K562 (cell line): ENCODE measurements at regions not wholly inside any gene's neighbourhood (a gene's known extent, or its start where the extent isn't known, plus 50 kb on each side); places are given as distances from the start of the nearest gene placed in this dataset.

Experiments used
- ATAC-seq: fragments of 200-7000 bp; cut with Tn5 transposase; 3 replicates; pipeline ENCODE4 v1.9.1; 2020; ENCODE audit warnings: moderate library complexity
- BruUV-seq: library from RNA; stranded (reverse); fragments of 400-500 nt; replicated peaks from 2 replicates; lab custom pipeline; 2021; lab: Mats Ljungman, UMichigan
- CTCF ChIA-PET: fragments of 300-600 bp; formaldehyde crosslinking; extraction: SDS; loops from one replicate; lab custom pipeline; 2021; ENCODE audit warnings: low intra/inter-chr PET ratio; lab: Yijun Ruan, JAX
- POLR2A ChIA-PET: fragments of 300-600, 350-650 bp; sonication (Branson Sonifier 250); formaldehyde crosslinking; extraction: SDS; loops from one replicate; lab custom pipeline; 2021; ENCODE audit warnings: antibody characterized with exemption, inconsistent platforms; lab: Yijun Ruan, JAX
- DNase-seq, 4 experiments: peaks; one replicate each; pipeline versions ENCODE4 v3.0.0 to v3.0.0-alpha.2; 2011 to 2018; ENCODE audit warnings: low spot score in 3 of 4, mixed read lengths in 3 of 4; ENCODE audit errors: extremely low read depth in 1 of 4
- FAIRE-seq: peaks from 2 replicates; lab custom pipeline; 2011; peaks lifted over from hg19 to GRCh38; lab: Jason Lieb, UNC
- H2AFZ ChIP-seq: 2 replicates; pipeline ENCODE4 v1.6.0; 2011; ENCODE audit warnings: low read depth, low read length, control low read depth, inconsistent platforms
- H3K27ac ChIP-seq: fragments of 200-600 bp; 3 replicates; pipeline ENCODE4 v1.8.0; 2011; ENCODE audit warnings: low read depth, mild to moderate bottlenecking, control low read depth, inconsistent platforms, low read length, moderate library complexity, mixed read lengths; ENCODE audit errors: extremely low read depth
- H3K27me3 ChIP-seq, 2 experiments: fragments of 300-600 bp in 1 of 2; 2 replicates in 1 of 2; 3 replicates in 1 of 2; pipeline versions ENCODE4 v1.6.0 to v1.8.0; 2011; ENCODE audit warnings: inconsistent platforms in 2 of 2, low read length in 2 of 2, mild to moderate bottlenecking in 1 of 2, mixed read lengths in 1 of 2, moderate library complexity in 1 of 2; ENCODE audit not compliant: control insufficient read depth in 2 of 2, insufficient read depth in 2 of 2
- H3K36me3 ChIP-seq: fragments of 300-600 bp; 3 replicates; pipeline ENCODE4 v1.8.0; 2011; ENCODE audit warnings: mild to moderate bottlenecking, low read length, inconsistent platforms; ENCODE audit not compliant: control insufficient read depth, insufficient read depth
- H3K4me1 ChIP-seq, 2 experiments: fragments of 200-600 bp in 1 of 2; replicated peaks in 1 of 2; 2 replicates in 1 of 2; 3 replicates in 1 of 2; pipeline versions ENCODE4 v1.5.1 to v1.8.0; 2011; ENCODE audit warnings: inconsistent platforms in 2 of 2, low read length in 2 of 2, mild to moderate bottlenecking in 1 of 2, mixed read lengths in 1 of 2, moderate library complexity in 1 of 2; ENCODE audit not compliant: control insufficient read depth in 2 of 2, insufficient read depth in 2 of 2
- H3K4me2 ChIP-seq: 2 replicates; pipeline ENCODE4 v1.6.1; 2011; ENCODE audit warnings: low read length, control low read depth, inconsistent platforms, mixed read lengths; ENCODE audit not compliant: insufficient read depth
- H3K4me3 ChIP-seq: fragments of 200-600 bp; sonication (generic), shearing (Covaris generic); 2 replicates; pipeline ENCODE4 v1.5.1; 2016; ENCODE audit warnings: control low read depth, inconsistent platforms
- H3K79me2 ChIP-seq: fragments of 200-600 bp; 3 replicates; pipeline ENCODE4 v1.8.0; 2011; ENCODE audit warnings: low read length, inconsistent platforms; ENCODE audit not compliant: control insufficient read depth, insufficient read depth
- H3K9ac ChIP-seq, 2 experiments: 2 replicates each; pipeline versions ENCODE4 v1.6.0 to v1.6.1; 2011; ENCODE audit warnings: low read depth in 2 of 2, low read length in 2 of 2, control low read depth in 1 of 2, inconsistent platforms in 1 of 2, mild to moderate bottlenecking in 1 of 2, mixed read lengths in 1 of 2; ENCODE audit not compliant: insufficient read depth in 1 of 2
- H3K9me1 ChIP-seq: one replicate; pipeline ENCODE4 v1.6.0; 2011; ENCODE audit warnings: inconsistent platforms, mild to moderate bottlenecking, low read length, moderate library complexity; ENCODE audit not compliant: control insufficient read depth, insufficient read depth
- H3K9me3 ChIP-seq: replicated peaks from 2 replicates; pipeline ENCODE4 v1.5.1; 2011; ENCODE audit warnings: low read depth, low read length, inconsistent platforms; ENCODE audit not compliant: control insufficient read depth, insufficient read depth
- H4K20me1 ChIP-seq: replicated peaks from 2 replicates; pipeline ENCODE4 v1.6.1; 2011; ENCODE audit warnings: low read length, inconsistent platforms, mixed read lengths; ENCODE audit not compliant: control insufficient read depth, insufficient read depth
- CBFA2T3 ChIP-seq: fragments of 450-650 bp; IDR thresholded peaks from 2 replicates; pipeline ENCODE4 v1.6.1; 2017
- FOSL1 ChIP-seq: fragments of 200-800 bp; sonication (Bioruptor generic); conservative IDR thresholded peaks from 2 replicates; pipeline ENCODE4 v1.6.1; 2016; ENCODE audit warnings: missing genetic modification characterization, missing compliant biosample characterization
- TGIF2 ChIP-seq: sonication (generic); formaldehyde crosslinking; IDR thresholded peaks from 2 replicates; pipeline ENCODE4 v1.8.1; 2022; ENCODE audit warnings: mild to moderate bottlenecking, missing genetic modification reagents, moderate library complexity
- ZBTB40 ChIP-seq, 2 experiments: fragments of 450-650 bp in 1 of 2; sonication (generic) in 1 of 2; formaldehyde crosslinking in 1 of 2; IDR thresholded peaks; 2 replicates each; pipeline versions ENCODE4 v1.7.1 to v1.9.0; 2016 to 2022; ENCODE audit warnings: inconsistent platforms in 1 of 2, mild to moderate bottlenecking in 1 of 2, missing genetic modification reagents in 1 of 2
- ZNF282 ChIP-seq: sonication (generic); formaldehyde crosslinking; IDR thresholded peaks from 2 replicates; pipeline ENCODE4 v1.8.1; 2023; ENCODE audit warnings: missing genetic modification reagents
- ZZZ3 ChIP-seq: fragments of 450-650 bp; IDR thresholded peaks from 2 replicates; pipeline ENCODE4 v1.6.1; 2016; ENCODE audit warnings: antibody characterized with exemption, mild to moderate bottlenecking, moderate library complexity
- WGBS: fragments of 100-300 bp; shearing (Covaris generic); methylation state at CpG from one replicate; pipeline ENCODE4 v1.1.6; 2016; ENCODE audit warnings: low coverage, mixed read lengths; ENCODE audit not compliant: insufficient coverage; ENCODE audit errors: missing lambda C conversion rate; 5-methylcytosine and 5-hydroxymethylcytosine counted together
- in situ Hi-C: fragments of 300-500 bp; cut with MboI; formaldehyde crosslinking; loops from 4 replicates; pipeline ENCODE4 v1.15.0; 2018; ENCODE audit warnings: inconsistent platforms, mixed read lengths
- intact Hi-C: fragments of 100-400 bp; cut with micrococcal nuclease; formaldehyde crosslinking; loops from 2 replicates; pipeline ENCODE4 v1.14.2; 2022

- POLR2A ChIA-PET: interaction anchor here (0.6 to 1.3 kb wide), 2 partner anchors 11 to 32 kb away, joined by 3 to 4 read pairs; no protein-coding TSS in a partner anchor
- 80% methylated on average over 13 of the region's 13 CpGs for WGBS
Observed at GRCh38 chr2:105652014-105652796, 92.5 kb upstream of the NCK2 start.

GRCh38 chr2:105649534-105649933, 95.2 kb upstream of the NCK2 start:
- CTCF ChIA-PET: no interaction called here

More at GRCh38 chr2:105652014-105652796, 92.5 kb upstream of the NCK2 start:
- CTCF ChIA-PET: no interaction called here
- no peak for FAIRE-seq
- H3K9me3 ChIP-seq: no peaks in the 10 kb centered on the region
- H3K79me2 ChIP-seq: no peaks in the 10 kb centered on the region
- no peaks in the 10 kb centered on the region for H3K9me1 ChIP-seq
- in situ Hi-C loops (no loop called here), intact Hi-C loops (no loop called here)
- BruUV-seq: no TSS peak
- TF ChIP-seq ZNF282 (CRISPR knock-in tag) (no peak), FOSL1 (no peak), TGIF2 (CRISPR knock-in tag) (no peak), CBFA2T3 (no peak)
- TF ChIP-seq, all 486 proteins: peak for 0
- H3K4me1 ChIP-seq: no peaks in the 10 kb centered on the region; a peak in 1 of 5 replicates
- H4K20me1 ChIP-seq: no peaks in the 10 kb centered on the region
- DNase-seq: no peak
- H3K27me3 ChIP-seq: 0 out of 5 replicates have a peak, but pooled peaks cover 0 to 3% of the 10 kb centered on the region in 2 experiments
- H3K36me3 ChIP-seq: no peaks in the 10 kb centered on the region
- H3K9ac ChIP-seq: no peak overlapping the region
- H3K4me2 ChIP-seq: no peak overlapping the region
- ATAC-seq: no peak
- H2AFZ ChIP-seq: no peak overlapping the region
- no peak overlapping the region for H3K4me3 ChIP-seq
- no peak overlapping the region for H3K27ac ChIP-seq

More at GRCh38 chr2:105649534-105649933, 95.2 kb upstream of the NCK2 start:
- DNase-seq: no peak
- in situ Hi-C loops (no loop called here), intact Hi-C loops (no loop called here)
- Histone ChIP-seq H3K4me2 (no peak overlapping the region), H3K27ac (no peak overlapping the region), H3K36me3 (no peaks in the 10 kb centered on the region), H3K4me3 (no peak overlapping the region), H3K9ac (no peak overlapping the region), H3K9me1 (no peaks in the 10 kb centered on the region), H3K27me3 (peaks cover 2 to 3% of the 10 kb centered on the region in 2 experiments; a peak in 1 of 5 replicates), H3K79me2 (no peaks in the 10 kb centered on the region), H4K20me1 (no peaks in the 10 kb centered on the region), H3K4me1 (no peaks in the 10 kb centered on the region; a peak in 1 of 5 replicates), H2AFZ (no peak overlapping the region), H3K9me3 (no peaks in the 10 kb centered on the region)
- 28% methylated on average over 2 of the region's 2 CpGs for WGBS
- TF ChIP-seq ZBTB40 (IDR thresholded peaks at IDR 0.05) (0 out of 2 replicates have a peak, but pooled peaks have one; percentile 37), ZBTB40 (CRISPR knock-in tag; IDR thresholded peaks at IDR 0.05) (no peak), ZZZ3 (no peak)
- BruUV-seq: no TSS peak
- POLR2A ChIA-PET: interaction anchor here (1.0 kb wide), 1 partner anchor 41 kb away, joined by 3 read pairs; no protein-coding TSS in a partner anchor
- ATAC-seq: no peak
- no peak for FAIRE-seq
